ENCODE measurements at regions not wholly inside any gene's neighbourhood (a gene's known extent, or its start where the extent isn't known, plus 50 kb on each side); places are given as distances from the start of the nearest gene placed in this dataset.

DNA sequence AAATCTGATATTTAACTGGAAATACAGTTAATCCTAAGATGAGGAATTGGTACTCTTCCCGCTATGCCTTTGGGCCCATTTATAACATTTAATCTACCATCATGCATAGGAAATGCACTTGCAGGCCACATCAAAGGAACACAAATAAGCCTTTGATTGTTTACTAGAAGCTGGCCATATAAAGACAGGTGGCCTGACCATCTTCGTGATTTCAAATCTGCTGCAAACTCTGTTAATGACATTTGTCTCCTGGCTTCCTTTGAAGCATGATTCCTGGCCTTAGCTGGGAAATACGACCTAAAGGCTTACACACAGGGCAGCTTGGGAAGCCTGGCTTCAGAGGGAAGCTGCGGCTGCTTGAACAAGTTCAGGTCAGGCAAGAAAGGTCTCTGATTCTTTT, 552.1 kb downstream of the CDH26 start:
- DNase-seq, result no peak

DNA sequence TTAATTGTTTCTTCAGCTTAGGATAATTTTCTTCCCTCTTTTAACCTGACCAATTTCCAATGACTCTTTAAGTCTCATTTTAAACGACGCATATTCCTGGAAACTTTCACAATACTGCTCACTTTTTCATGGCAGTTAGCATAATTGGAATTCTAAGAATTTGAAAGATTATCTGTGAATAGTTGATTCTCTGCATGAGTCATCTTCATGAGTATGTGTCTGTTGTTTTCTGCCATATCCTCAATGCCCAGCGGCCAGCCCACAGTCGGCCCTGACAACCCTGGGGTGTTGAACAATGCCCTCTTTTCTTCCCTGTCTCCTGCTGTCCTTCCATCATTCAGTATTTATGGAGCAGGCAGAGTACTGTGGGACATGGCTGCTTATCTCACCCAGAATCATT, 554.2 kb downstream of the CDH26 start:
- DNase-seq, result no peak

DNA sequence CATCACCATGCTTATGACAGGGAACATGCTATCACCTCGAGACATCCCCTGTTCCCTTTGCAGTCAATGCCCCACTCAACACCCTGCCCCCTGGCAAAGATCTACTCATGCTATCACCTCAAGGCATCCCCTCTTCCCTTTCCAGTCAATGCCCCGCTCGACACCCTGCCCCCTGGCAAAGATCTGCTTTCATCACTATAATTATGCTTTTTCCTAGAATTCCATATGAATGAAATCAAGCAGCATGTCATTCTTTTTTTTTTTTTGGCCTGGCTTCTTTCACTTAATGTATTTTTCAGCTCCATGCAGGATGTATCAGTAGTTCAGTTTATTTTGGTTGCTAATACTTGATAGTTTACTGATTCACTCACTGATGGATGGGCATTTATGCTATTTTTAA, 554.9 kb downstream of the CDH26 start:
- no peak for DNase-seq

DNA sequence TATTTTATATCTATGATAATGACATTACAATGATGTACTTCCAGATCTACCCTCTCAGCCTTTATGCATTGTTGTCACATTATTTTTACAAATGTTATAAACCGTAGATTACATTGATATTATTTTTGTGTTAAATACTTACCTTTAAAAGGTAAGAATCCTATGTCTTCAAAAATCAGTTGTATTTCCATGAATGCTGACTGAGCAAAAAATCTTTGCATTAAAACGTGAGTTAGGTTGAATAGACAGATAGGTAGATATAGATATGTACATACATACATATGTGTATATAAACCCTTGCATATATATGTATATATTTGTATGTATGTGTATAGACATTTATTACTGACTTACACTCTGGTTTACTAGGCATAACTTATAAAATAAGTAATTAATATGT, 558.2 kb downstream of the CDH26 start:
- no peak for DNase-seq

DNA sequence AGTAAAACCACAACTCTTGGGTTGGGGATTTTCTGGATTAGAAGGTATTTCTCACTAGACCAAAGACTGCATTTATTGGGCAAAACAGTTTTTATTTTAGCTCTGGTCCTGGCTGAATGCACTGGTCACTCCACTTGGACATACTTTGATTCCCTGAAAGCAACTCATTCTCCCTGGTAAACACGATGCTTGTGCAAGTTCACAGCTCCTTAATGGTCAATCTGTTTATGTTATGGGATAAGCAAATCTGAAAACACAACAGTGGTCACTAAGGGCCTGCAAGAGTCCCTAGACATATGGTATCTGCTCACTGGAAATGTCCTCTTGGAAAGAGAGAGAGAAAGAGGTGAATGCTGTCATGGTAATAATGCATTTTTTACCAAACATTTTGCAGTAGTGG, 559.8 kb downstream of the CDH26 start:
- no peak for DNase-seq

DNA sequence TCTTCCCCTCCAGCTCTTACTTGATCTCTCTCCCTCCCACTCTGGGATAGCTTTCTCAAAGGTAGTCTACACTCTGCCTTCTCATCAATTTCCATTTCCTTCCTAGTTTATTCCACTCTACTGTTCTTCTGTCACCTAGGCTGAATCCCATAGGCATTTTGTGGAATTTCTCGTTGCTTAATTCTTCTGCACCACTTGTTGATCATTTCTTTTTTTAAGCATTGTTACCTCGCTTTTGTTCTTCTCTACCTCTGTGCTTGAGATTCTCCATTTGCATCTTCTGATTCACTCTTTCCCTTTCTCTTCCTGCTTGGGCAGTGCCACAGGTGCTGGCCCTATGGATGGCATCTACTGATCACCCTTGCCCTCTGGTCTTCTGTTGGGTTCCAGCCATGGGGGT, 567.2 kb downstream of the CDH26 start:
- no peak for DNase-seq

DNA sequence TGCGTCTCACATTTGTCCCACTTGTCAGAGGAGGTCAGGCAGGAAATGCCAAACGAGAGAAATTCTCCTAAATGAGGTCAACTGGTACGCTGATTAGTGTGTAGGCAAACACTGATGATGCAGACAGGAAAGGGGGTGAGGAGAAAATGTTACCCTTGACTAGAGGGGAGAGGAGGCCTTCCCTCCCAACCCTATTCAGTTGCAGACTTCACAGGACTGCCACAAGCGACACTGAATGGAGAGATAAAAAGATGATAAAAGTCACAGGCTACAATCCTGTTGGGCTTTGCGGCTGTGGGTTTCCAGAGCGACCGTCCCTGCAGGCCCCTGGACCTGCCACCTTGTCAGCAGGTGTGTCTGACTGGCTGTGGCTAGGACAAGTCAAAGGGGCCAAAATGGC, 569.4 kb downstream of the CDH26 start:
- no peak for DNase-seq

DNA sequence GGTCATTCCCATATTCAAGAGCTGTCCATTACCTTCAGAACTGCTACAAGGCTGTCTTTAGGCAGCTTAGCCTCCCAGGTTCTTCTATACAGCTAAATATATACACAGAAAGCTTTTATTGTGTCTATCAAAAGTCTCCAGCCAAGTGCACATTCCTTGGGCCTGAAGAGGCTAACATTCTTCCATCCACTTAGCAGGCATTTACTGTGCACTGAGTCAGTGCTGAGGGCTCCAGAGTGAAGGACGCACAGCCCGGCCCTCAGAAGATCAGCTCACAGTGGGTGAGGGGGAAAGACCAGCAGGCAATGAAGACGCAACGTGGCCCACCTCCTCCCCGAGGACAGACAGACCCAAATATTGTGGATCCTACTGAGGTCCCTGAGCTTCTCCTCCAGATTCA, 569.9 kb downstream of the CDH26 start:
- no peak for DNase-seq

DNA sequence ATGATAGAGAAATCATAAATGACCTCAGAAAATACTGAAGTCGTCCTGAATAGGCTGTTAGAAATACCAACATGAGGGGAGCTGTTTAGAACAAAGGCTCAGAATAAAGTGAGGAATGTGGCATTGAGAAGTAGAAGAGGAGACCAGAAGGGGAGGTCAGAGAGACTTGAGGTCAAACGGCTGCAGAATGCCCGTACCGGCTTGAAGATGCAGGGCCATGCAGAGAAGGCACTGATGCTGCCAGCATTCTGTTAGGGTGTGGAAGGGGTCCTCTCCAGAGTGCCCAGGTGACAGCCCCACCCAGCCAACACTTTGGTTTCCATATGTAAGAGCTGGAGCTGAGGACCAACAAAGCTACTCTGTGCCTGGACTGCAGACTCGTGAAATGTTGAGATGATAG, 570.9 kb downstream of the CDH26 start:
- no peak for DNase-seq

DNA sequence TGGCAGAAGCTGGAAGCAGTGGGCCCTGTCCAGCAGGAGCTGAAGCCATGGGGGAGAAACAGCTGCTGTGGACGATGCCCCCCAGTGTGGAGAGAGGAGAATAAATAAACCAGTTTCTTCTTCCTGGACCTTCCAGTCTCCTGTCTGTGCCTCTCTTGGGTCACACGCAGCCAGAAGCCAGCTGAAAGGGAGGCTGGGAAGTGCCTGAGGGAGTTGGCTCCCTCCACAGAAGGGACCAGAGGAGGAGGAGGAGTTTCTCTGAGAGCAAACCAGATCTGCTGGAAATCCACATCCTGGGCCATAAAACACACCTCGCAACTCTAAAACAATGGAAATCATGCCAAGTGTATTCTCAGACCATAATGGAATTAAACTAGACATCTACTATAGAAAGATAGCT, 577.0 kb downstream of the CDH26 start:
- no peak for DNase-seq

DNA sequence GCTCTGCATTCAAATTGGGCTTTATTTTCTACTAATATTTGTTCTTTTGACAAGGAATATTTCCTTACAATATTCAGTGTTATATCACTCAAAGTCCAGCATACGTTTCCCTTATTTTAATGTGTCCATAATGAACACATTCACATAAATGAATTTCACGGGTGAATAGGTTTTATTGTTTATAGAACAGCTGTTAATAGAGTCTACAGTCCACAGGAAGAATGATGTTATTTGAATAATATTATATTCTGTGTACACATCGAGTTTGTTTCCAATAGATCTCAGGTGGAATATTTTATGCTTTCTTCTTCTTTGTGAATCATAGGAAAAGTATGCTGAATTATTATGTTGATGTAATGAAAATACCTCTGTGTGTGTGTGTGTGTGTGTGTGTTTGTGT, 582.4 kb downstream of the CDH26 start:
- no peak for DNase-seq

DNA sequence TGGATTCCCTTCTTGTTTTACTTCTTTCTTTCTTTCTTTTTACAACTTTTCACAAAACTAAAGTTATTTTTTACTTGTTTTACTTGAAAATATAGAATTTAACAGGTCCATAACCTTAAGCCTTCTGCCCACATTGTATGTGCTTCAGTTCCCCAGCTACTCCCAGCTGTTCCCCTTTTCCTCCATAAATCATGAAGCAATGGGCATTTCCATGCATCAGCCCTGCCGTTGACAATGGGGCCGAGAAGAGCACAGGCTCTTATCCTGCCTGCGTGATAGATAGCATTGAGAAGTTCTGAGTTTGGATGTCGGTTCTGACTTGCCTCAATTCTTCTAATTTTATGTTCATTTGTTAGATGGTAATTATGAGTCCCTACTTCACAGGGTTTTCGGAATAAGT, 583.8 kb downstream of the CDH26 start:
- DNase-seq, result no peak

DNA sequence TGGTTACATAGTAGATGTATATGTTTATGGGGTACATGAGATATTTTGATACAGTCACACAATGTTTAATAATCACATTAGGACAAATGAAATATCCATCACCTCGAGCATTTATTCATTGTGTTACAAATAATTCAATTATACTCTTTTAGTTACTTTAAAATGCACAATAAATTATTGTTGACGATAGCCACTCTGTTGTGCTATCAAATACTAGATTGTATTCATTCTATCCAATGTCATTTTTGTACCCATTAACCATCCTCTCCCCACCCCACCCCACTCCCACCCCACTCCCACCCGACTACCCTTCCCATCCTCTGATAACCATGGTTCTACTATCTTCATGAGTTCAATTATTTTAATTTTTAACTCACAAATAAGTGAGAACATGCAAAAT, 585.4 kb downstream of the CDH26 start:
- no peak for DNase-seq

DNA sequence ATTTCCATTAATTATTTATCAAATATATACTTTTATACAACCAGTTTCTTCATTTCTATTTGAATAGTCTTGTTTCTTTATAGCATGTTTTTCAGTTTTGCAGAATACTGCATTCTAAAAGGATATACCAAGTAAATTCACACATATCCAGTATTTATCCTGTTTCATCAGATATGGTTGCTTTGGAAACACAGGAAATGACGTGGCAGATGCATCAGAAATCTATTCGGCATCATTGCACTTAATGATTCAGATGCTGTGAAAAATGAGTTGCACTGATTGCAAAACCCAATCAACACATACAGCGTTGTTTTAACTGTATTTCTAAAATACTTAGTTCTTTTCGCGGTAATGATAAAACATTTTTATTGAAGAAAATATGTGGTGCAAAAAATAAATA, 594.9 kb downstream of the CDH26 start:
- no peak for DNase-seq

DNA sequence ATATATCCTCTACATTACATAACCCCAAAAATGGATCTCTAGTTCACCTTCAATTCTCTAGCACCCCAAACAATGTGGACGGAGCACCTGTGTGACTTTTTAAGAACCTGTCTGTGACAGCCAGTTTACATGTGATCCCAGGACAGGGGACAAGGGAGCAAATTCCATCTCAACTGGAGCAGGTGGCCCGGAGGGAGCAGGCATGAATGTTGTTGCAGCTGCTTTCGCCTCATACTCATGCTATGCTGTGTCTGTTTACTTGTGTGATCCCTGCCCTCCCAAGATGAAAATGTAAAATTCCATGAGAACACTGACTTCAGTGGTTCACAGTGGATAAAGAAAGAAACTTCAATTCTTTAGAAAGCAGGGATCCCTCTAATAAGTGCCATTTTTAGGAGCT, 600.3 kb downstream of the CDH26 start:
- DNase-seq, result no peak

DNA sequence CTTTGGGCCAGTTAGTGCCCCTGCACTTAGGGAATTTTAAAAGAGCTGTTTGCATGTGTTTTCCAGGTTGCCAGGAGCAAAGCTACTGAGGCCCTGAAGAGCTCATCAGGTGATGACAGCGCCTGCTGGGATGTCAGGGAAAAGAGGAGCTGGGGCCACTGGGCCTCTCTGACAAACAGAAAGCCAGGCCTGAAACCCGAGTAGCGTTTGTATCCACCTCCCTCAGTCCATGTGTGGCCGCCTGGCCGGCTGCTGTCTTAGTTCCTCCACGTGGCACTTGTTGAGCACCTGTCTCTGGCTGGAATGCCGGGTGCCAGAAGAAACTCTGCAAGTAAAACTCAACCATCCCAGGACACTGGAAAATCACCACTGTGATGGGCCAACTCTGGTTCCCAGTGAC, 601.2 kb downstream of the CDH26 start:
- no peak for DNase-seq

DNA sequence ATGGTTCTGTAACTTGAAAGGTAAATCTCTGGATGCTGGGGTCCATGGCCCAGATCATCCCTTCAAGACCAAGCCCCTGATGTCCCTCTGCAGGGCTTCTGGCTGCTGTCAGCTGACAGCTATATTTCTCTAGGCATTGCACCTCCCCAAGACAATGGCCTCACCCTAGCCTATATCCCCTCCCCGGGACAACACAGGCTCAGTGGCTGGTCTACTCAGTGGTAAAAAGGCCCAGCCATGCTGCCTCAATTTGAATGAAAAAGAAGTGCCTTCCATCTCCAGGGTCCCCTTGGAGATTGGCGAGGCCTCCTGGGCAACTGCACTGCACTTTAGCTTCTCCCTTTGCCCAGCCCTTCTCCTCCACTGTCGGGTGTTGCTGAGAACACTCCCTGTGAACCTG, 602.8 kb downstream of the CDH26 start:
- DNase-seq, result no peak

DNA sequence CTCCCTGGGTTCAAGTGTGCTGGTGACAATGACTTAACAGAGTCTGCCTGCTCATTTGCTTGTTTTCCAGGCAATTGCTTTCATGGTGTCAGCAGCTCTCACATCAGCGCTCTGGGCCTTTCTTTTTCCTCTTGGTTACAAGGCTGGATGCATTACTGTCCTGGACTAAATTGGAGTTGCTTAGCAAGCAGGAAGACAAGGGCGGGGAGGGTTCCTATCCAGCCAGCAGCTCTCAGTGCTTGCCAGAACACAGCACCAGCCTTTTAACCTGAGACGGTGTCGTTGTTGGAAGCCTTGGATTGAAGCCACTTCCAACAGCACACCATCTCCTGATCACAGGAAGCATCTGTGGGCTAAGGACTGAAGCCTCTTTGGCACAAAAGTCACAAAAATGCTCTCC, 606.9 kb downstream of the CDH26 start:
- DNase-seq, result no peak

DNA sequence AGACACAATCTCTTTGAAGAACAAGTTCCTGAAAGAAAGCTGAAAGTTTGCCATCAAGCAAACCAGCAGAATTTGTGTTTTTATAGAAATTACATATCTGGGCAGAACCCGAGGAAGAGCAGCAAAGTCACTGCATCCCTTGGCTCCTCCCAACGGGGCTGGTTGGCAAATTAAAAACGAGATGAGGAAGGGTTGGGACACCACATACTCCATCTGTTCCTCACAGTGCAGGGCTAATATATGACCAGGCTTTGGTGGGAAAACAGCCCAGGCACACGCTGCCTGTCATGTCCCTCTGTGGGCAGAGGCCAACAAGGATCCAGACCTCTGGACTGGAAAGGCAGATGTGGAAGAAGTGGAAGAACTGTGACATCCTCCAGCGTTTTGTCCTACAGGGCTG, 607.3 kb downstream of the CDH26 start:
- DNase-seq, result no peak

DNA sequence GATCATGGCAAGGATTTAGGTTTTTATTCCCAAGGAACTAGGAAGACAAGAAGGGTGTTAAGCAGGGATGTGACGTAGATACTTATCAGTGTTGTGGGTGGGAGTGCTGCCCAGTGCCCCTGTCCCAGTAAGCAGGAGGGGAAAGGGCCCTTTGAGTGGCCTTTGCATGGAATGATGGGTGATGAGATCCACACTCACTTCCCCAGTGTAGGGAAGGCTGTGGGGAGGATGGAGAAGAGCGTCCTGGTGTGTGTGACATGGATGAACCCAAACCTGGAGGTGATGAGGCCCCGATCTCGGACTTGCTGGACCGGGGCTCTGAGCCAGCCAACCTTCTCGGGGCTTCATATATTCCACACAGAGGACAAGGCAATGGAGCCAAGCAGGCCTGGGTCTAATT, 610.9 kb downstream of the CDH26 start:
- no peak for DNase-seq

DNA sequence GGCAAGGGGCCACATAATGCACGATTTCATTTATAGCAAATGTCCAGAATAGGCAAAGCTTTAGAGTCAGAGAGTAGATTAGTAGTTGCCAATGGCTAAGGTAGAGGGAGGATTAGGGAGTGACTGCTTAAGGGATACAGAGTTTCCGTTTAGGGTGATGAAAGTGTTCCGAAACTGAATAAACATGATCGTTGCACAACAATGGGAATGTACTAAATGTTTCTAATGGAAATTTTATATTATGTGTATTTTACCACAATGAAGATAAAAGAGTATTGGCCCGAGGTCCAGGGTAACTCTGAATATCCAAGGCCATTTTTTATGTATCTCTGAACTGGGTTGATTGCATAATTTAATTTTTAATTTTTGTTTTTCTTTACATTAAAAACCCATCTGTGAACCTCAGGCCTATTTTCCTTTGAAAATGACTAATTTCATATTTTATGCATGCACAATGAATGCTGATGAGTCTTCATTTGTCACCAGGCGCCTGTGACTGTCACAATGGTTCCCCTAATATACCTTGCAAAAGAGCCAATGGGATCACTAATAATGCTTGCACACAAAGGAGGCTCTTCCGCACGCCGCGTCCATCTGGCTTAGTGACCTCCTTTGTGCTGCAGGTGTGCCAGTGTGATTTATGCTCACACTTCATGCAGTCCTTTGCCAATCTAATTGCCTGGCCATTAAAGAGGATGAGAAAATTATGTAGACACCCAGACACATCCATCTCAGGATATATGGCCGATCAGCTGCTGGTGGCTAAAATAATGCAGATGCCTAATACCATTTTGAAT, 612.5 kb downstream of the CDH26 start:
- DNase-seq, result no peak

DNA sequence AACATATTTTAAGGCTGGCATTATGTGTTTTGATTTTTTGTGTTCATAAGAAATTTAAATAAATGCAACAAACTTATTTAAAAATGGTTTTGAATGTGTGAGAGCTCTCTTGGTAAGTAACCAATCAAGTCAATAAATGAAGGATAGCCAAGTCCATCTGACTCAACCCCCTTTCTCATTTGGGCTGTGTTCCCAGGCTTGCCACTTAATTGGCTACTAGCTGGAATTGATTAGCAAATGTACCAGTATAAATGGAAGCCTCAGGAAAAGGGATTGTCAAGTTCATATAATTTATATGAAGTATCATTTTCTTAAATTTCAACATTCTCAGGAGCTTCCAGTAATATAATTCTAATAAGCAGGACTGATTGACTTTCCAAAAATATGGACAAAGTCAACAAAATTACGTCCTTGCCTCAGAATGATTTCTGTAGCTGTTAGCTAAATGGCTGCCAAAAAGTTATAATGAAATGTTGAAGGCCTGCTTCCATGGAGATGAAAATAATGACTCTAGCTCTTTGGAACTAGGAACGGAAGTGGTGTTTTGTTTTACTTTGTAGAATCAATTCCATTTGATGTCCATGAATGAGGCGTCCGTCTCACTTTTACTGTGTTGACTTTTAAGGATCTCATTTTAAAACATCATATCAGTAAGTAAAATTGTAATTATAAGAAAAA, 614.9 kb downstream of the CDH26 start:
- no peak for DNase-seq

DNA sequence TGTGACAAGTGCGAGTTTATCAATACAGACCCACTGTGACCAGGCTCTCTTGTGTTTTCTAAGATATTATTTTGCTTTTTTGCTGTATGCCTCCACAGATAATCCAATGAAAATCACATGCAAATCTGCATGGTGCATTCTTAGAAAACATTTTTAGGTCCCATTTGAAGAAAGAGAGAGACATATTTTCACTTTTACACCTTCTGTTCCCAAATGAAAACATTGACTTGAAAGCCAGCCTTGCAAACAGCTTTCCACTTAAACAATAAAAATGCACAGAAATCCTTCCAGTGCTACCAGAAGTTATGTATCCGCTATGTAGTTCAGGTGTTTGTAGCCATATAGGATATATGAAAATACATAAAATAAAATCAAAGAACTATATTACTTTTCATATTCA, 618.0 kb downstream of the CDH26 start:
- DNase-seq, result no peak

DNA sequence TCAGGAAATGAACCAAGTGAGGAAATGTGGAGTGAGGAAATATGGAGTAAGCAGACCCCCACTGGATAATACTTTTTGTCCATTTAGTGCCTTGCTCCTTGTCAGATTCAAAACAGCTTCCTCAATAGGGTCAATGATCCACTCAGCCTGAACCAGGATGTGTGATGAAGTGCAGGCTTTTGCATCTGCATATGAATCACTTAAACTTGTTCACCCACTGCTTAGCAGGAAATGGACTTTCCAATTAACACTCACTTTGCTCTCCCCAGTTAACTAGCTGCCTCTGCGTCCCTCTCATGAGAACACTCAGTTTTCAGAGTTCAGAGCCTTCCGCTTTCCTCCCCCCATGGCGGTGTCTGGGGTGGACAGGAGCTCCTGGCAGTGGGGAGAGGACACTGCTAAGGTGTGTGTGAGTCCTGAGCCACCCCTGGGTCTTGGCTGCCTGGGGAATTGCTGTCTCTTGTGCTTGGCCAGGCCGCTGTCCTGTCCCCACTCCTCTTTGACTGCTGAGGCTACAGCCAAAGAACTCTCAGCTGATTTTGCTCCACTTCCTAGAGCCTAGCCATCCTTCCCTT, 621.8 kb downstream of the CDH26 start:
- no peak for DNase-seq

All from muscle of arm (tissue), 1 donor.